ENCODE measurements at regions not wholly inside any gene's neighbourhood (a gene's known extent, or its start where the extent isn't known, plus 50 kb on each side); places are given as distances from the start of the nearest gene placed in this dataset.

DNA sequence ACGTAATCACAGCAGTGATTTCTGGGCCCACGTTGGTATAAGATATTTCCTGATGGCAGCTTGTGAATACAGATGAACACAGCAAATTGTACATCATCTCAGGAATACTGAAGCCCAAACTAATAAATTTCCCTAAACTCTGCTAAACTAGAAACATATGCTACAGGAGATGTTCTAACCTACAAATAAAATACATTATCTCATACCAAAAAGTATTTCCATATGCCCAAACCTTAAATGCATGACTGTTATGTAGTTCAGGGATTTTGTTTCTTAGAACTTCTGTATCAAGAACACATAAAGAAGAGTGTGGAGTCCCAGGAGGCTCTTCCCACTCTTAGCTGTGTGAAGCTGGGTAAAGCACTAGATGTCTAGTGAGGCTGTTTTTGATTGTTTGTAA is 138.4 kb downstream of the RFC3 start:
- no peak overlapping the region for H3K9ac ChIP-seq (ENCODE audit: low read length)
- H4K12ac ChIP-seq (ENCODE audit: low read depth, low read length), result no peak overlapping the region
- no peaks in the 10 kb centered on the region for H3K9me3 ChIP-seq (ENCODE audit: insufficient read depth, low read depth, low read length)
- no peak overlapping the region for H2AK5ac ChIP-seq (ENCODE audit: low read length)
- no peaks in the 10 kb centered on the region for H3K4me1 ChIP-seq (ENCODE audit: control insufficient read depth in 1 of 2, insufficient read depth in 2 of 2, low read length in 2 of 2)
- DNase-seq, result no peak
- H3K79me1 ChIP-seq (ENCODE audit: low read length), result no peaks in the 10 kb centered on the region
- H2AFZ ChIP-seq (ENCODE audit: insufficient read depth, low read length, poor library complexity), result no peak overlapping the region
- no peak overlapping the region for H3K18ac ChIP-seq (ENCODE audit: low read length)
- no peak overlapping the region for H4K8ac ChIP-seq (ENCODE audit: low read depth, low read length)
- H2BK5ac ChIP-seq (ENCODE audit: low read depth, low read length, poor library complexity), result no peak overlapping the region
- no peaks in the 10 kb centered on the region for H3K36me3 ChIP-seq (ENCODE audit: control insufficient read depth in 1 of 2, insufficient read depth in 2 of 2, low read length in 2 of 2)
- H2BK12ac ChIP-seq (ENCODE audit: low read length), result no peak overlapping the region
- H3K4me3 ChIP-seq (ENCODE audit: low read depth, low read length), result no peak overlapping the region
- H3K27me3 ChIP-seq (ENCODE audit: insufficient read depth, low read length), result no peaks in the 10 kb centered on the region
- no peak overlapping the region for H2BK120ac ChIP-seq (ENCODE audit: insufficient read depth, low read length, poor library complexity)
- H3K79me2 ChIP-seq (ENCODE audit: control insufficient read depth, insufficient read depth, low read length, poor library complexity), result no peaks in the 10 kb centered on the region
- no peak overlapping the region for H3K4me2 ChIP-seq (ENCODE audit: low read length)
- no peak overlapping the region for H3K23ac ChIP-seq (ENCODE audit: low read length)
- WGBS (ENCODE audit: extremely low coverage, insufficient coverage, insufficient read length), result no CpG with 5 or more reads among the region's 2 CpGs
- H4K91ac ChIP-seq (ENCODE audit: low read depth, low read length), result no peak overlapping the region
- H3K27ac ChIP-seq (ENCODE audit: low read depth, low read length), result no peak overlapping the region
- H3K4ac ChIP-seq (ENCODE audit: low read depth, low read length), result no peak overlapping the region
- H3K14ac ChIP-seq (ENCODE audit: low read length), result no peak overlapping the region

DNA sequence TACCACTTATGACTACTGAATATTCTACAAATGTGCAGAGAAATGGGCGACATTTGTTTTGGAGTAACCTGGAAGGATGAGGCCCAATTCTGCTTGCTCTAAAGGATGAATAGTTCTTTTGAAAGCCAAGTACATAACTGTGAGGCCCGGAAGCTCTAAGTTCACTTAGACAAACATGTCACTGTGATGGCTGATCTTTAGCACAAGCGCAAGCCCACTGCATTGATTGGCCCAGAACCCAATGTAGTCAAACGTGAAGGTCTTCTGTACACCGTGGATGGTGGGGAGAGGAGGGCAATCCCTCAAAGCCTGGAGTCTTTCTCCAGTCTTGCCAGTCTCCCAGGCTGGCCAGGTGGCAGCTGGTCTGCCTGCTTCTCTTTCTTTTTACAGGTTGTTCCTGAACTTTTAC is 139.6 kb downstream of the RFC3 start:
- H2BK5ac ChIP-seq (ENCODE audit: low read depth, low read length, poor library complexity), result no peak overlapping the region
- H3K9ac ChIP-seq (ENCODE audit: low read length), result no peak overlapping the region
- no peaks in the 10 kb centered on the region for H3K27me3 ChIP-seq (ENCODE audit: insufficient read depth, low read length)
- no peak overlapping the region for H3K4ac ChIP-seq (ENCODE audit: low read depth, low read length)
- no peak overlapping the region for H3K23ac ChIP-seq (ENCODE audit: low read length)
- H3K9me3 ChIP-seq (ENCODE audit: insufficient read depth, low read depth, low read length), result no peaks in the 10 kb centered on the region
- no peak overlapping the region for H4K8ac ChIP-seq (ENCODE audit: low read depth, low read length)
- no peaks in the 10 kb centered on the region for H3K79me2 ChIP-seq (ENCODE audit: control insufficient read depth, insufficient read depth, low read length, poor library complexity)
- no peak overlapping the region for H4K91ac ChIP-seq (ENCODE audit: low read depth, low read length)
- H2BK12ac ChIP-seq (ENCODE audit: low read length), result no peak overlapping the region
- H3K79me1 ChIP-seq (ENCODE audit: low read length), result no peaks in the 10 kb centered on the region
- no peak overlapping the region for H3K4me2 ChIP-seq (ENCODE audit: low read length)
- no peaks in the 10 kb centered on the region for H3K4me1 ChIP-seq (ENCODE audit: control insufficient read depth in 1 of 2, insufficient read depth in 2 of 2, low read length in 2 of 2)
- H3K36me3 ChIP-seq (ENCODE audit: control insufficient read depth in 1 of 2, insufficient read depth in 2 of 2, low read length in 2 of 2), result no peaks in the 10 kb centered on the region
- no peak overlapping the region for H3K4me3 ChIP-seq (ENCODE audit: low read depth, low read length)
- WGBS (ENCODE audit: extremely low coverage, insufficient coverage, insufficient read length), result no CpG with 5 or more reads among the region's 5 CpGs
- H2AK5ac ChIP-seq (ENCODE audit: low read length), result no peak overlapping the region
- no peak overlapping the region for H3K14ac ChIP-seq (ENCODE audit: low read length)
- no peak overlapping the region for H3K18ac ChIP-seq (ENCODE audit: low read length)
- no peak for DNase-seq
- no peak overlapping the region for H2AFZ ChIP-seq (ENCODE audit: insufficient read depth, low read length, poor library complexity)
- H2BK120ac ChIP-seq (ENCODE audit: insufficient read depth, low read length, poor library complexity), result no peak overlapping the region
- H4K12ac ChIP-seq (ENCODE audit: low read depth, low read length), result no peak overlapping the region
- no peak overlapping the region for H3K27ac ChIP-seq (ENCODE audit: low read depth, low read length)

GRCh38 chr13:33958964-33959363 is 141.0 kb downstream of the RFC3 start:
- no peak overlapping the region for H3K4ac ChIP-seq (ENCODE audit: low read depth, low read length)
- H3K4me1 ChIP-seq (ENCODE audit: control insufficient read depth in 1 of 2, insufficient read depth in 2 of 2, low read length in 2 of 2), result no peaks in the 10 kb centered on the region
- H3K18ac ChIP-seq (ENCODE audit: low read length), result no peak overlapping the region
- no peak overlapping the region for H3K4me2 ChIP-seq (ENCODE audit: low read length)
- H3K79me2 ChIP-seq (ENCODE audit: control insufficient read depth, insufficient read depth, low read length, poor library complexity), result no peaks in the 10 kb centered on the region
- no peak overlapping the region for H2BK12ac ChIP-seq (ENCODE audit: low read length)
- no peak overlapping the region for H2BK120ac ChIP-seq (ENCODE audit: insufficient read depth, low read length, poor library complexity)
- H3K9me3 ChIP-seq (ENCODE audit: insufficient read depth, low read depth, low read length), result no peaks in the 10 kb centered on the region
- no peak overlapping the region for H2AK5ac ChIP-seq (ENCODE audit: low read length)
- no peak overlapping the region for H3K27ac ChIP-seq (ENCODE audit: low read depth, low read length)
- no peak overlapping the region for H4K12ac ChIP-seq (ENCODE audit: low read depth, low read length)
- H3K27me3 ChIP-seq (ENCODE audit: insufficient read depth, low read length), result no peaks in the 10 kb centered on the region
- no CpG with 5 or more reads among the region's 2 CpGs for WGBS (ENCODE audit: extremely low coverage, insufficient coverage, insufficient read length)
- no peak overlapping the region for H4K8ac ChIP-seq (ENCODE audit: low read depth, low read length)
- H2BK5ac ChIP-seq (ENCODE audit: low read depth, low read length, poor library complexity), result no peak overlapping the region
- no peak for DNase-seq
- no peaks in the 10 kb centered on the region for H3K79me1 ChIP-seq (ENCODE audit: low read length)
- H3K23ac ChIP-seq (ENCODE audit: low read length), result no peak overlapping the region
- H3K4me3 ChIP-seq (ENCODE audit: low read depth, low read length), result no peak overlapping the region
- no peak overlapping the region for H3K14ac ChIP-seq (ENCODE audit: low read length)
- no peak overlapping the region for H2AFZ ChIP-seq (ENCODE audit: insufficient read depth, low read length, poor library complexity)
- H4K91ac ChIP-seq (ENCODE audit: low read depth, low read length), result no peak overlapping the region
- H3K36me3 ChIP-seq (ENCODE audit: control insufficient read depth in 1 of 2, insufficient read depth in 2 of 2, low read length in 2 of 2), result no peaks in the 10 kb centered on the region
- H3K9ac ChIP-seq (ENCODE audit: low read length), result no peak overlapping the region

GRCh38 chr13:33963134-33963533 is 145.2 kb downstream of the RFC3 start:
- Histone ChIP-seq H4K12ac (ENCODE audit: low read depth, low read length) (no peak overlapping the region), H3K4me3 (ENCODE audit: low read depth, low read length) (no peak overlapping the region), H2AK5ac (ENCODE audit: low read length) (no peak overlapping the region), H2AFZ (ENCODE audit: insufficient read depth, low read length, poor library complexity) (no peak overlapping the region), H4K8ac (ENCODE audit: low read depth, low read length) (no peak overlapping the region), H2BK120ac (ENCODE audit: insufficient read depth, low read length, poor library complexity) (no peak overlapping the region), H3K27ac (ENCODE audit: low read depth, low read length) (no peak overlapping the region), H3K36me3 (ENCODE audit: control insufficient read depth in 1 of 2, insufficient read depth in 2 of 2, low read length in 2 of 2) (no peaks in the 10 kb centered on the region), H3K4ac (ENCODE audit: low read depth, low read length) (no peak overlapping the region), H3K79me2 (ENCODE audit: control insufficient read depth, insufficient read depth, low read length, poor library complexity) (no peaks in the 10 kb centered on the region), H3K27me3 (ENCODE audit: insufficient read depth, low read length) (no peaks in the 10 kb centered on the region), H3K14ac (ENCODE audit: low read length) (no peak overlapping the region), H3K23ac (ENCODE audit: low read length) (no peak overlapping the region), H2BK5ac (ENCODE audit: low read depth, low read length, poor library complexity) (no peak overlapping the region), H3K4me1 (ENCODE audit: control insufficient read depth in 1 of 2, insufficient read depth in 2 of 2, low read length in 2 of 2) (no peaks in the 10 kb centered on the region), H3K4me2 (ENCODE audit: low read length) (no peak overlapping the region), H3K79me1 (ENCODE audit: low read length) (no peaks in the 10 kb centered on the region), H4K91ac (ENCODE audit: low read depth, low read length) (no peak overlapping the region), H3K18ac (ENCODE audit: low read length) (no peak overlapping the region), H3K9me3 (ENCODE audit: insufficient read depth, low read depth, low read length) (no peaks in the 10 kb centered on the region), H3K9ac (ENCODE audit: low read length) (no peak overlapping the region), H2BK12ac (ENCODE audit: low read length) (no peak overlapping the region)
- DNase-seq, result no peak
- WGBS (ENCODE audit: extremely low coverage, insufficient coverage, insufficient read length), result no CpG with 5 or more reads among the region's 3 CpGs

All from trophoblast cell (in vitro differentiated cells and primary cell).